GM12878 (cell line): ENCODE measurements at regions not wholly inside any gene's neighbourhood (a gene's known extent, or its start where the extent isn't known, plus 50 kb on each side); places are given as distances from the start of the nearest gene placed in this dataset.

Source experiments
- ATAC-seq: fragments of 200-7000 bp; cut with Tn5 transposase; 3 replicates; pipeline ENCODE4 v1.9.1; 2020; ENCODE audit warnings: mild to moderate bottlenecking, moderate library complexity
- BruUV-seq: library from RNA; stranded (reverse); fragments of 400-500 nt; replicated peaks from 2 replicates; lab custom pipeline; 2021; lab: Mats Ljungman, UMichigan
- CTCF ChIA-PET: fragments of 300-600 bp; sonication (Branson Sonifier 250); formaldehyde crosslinking; extraction: SDS; loops from one replicate; lab custom pipeline; 2021; ENCODE audit warnings: inconsistent platforms; lab: Yijun Ruan, JAX
- POLR2A ChIA-PET: fragments of 350-600 bp; formaldehyde crosslinking; extraction: SDS; loops from one replicate; lab custom pipeline; 2021; ENCODE audit warnings: inconsistent platforms; lab: Charles Lee
- RAD21 ChIA-PET: fragments of 300-600 bp; sonication (Branson Sonifier 250); formaldehyde crosslinking; loops from one replicate; lab custom pipeline; 2023; ENCODE audit warnings: antibody characterized with exemption; ENCODE audit not compliant: unreplicated experiment; lab: Charles Lee
- SMC1A ChIA-PET: fragments of 300-600 bp; sonication (Branson Sonifier 250); formaldehyde crosslinking; loops from one replicate; lab custom pipeline; 2023; ENCODE audit not compliant: unreplicated experiment, uncharacterized antibody; lab: Charles Lee
- DNase-seq: peaks from one replicate; pipeline ENCODE4 v3.0.0-alpha.2; 2011; ENCODE audit warnings: low read depth, low spot score
- FAIRE-seq: peaks from 3 replicates; lab custom pipeline; 2011; peaks lifted over from hg19 to GRCh38; lab: Jason Lieb, UNC
- H2AFZ ChIP-seq: 2 replicates; pipeline ENCODE4 v1.6.0; 2011; ENCODE audit warnings: low read depth, low read length, control low read depth; ENCODE audit not compliant: control insufficient read depth
- H3K27ac ChIP-seq: 2 replicates; pipeline ENCODE4 v1.5.1; 2011; ENCODE audit warnings: control low read depth; ENCODE audit not compliant: control insufficient read depth, insufficient read depth
- H3K27me3 ChIP-seq, 2 experiments: replicated peaks in 1 of 2; 2 replicates each; pipeline versions ENCODE4 v1.6.0 to v1.6.1; 2011; ENCODE audit warnings: low read length in 1 of 2; ENCODE audit not compliant: control insufficient read depth in 2 of 2, insufficient read depth in 2 of 2
- H3K36me3 ChIP-seq, 2 experiments: 2 replicates each; pipeline ENCODE4 v1.5.1; 2011; ENCODE audit warnings: low read length in 1 of 2; ENCODE audit not compliant: control insufficient read depth in 2 of 2, insufficient read depth in 2 of 2
- H3K4me1 ChIP-seq: 2 replicates; pipeline ENCODE4 v1.6.1; 2011; ENCODE audit warnings: mild to moderate bottlenecking, low read length, moderate library complexity, mixed read lengths; ENCODE audit not compliant: control insufficient read depth, insufficient read depth
- H3K4me2 ChIP-seq: 2 replicates; pipeline ENCODE4 v1.6.0; 2011; ENCODE audit warnings: control low read depth; ENCODE audit not compliant: control insufficient read depth, insufficient read depth
- H3K4me3 ChIP-seq: fragments of 200-600 bp; sonication (generic); 2 replicates; pipeline ENCODE4 v1.5.1; 2016
- H3K79me2 ChIP-seq: 2 replicates; pipeline ENCODE4 v1.6.0; 2011; ENCODE audit warnings: low read length; ENCODE audit not compliant: control insufficient read depth, insufficient read depth
- H3K9ac ChIP-seq: 2 replicates; pipeline ENCODE4 v1.8.0; 2011; ENCODE audit warnings: low read length, control low read depth, mixed read lengths; ENCODE audit not compliant: control insufficient read depth, insufficient read depth
- H3K9me3 ChIP-seq: replicated peaks from 3 replicates; pipeline ENCODE4 v1.5.1; 2011; ENCODE audit warnings: mild to moderate bottlenecking, low read length; ENCODE audit not compliant: control insufficient read depth, insufficient read depth
- H4K20me1 ChIP-seq: 2 replicates; pipeline ENCODE4 v1.6.0; 2011; ENCODE audit not compliant: control insufficient read depth, insufficient read depth
- CREB1 ChIP-seq: IDR thresholded peaks from 2 replicates; pipeline ENCODE4 v1.6.1; 2012; ENCODE audit warnings: low read depth, mild to moderate bottlenecking, inconsistent platforms
- NFYB ChIP-seq: IDR thresholded peaks from 2 replicates; pipeline ENCODE4 v1.6.1; 2011; ENCODE audit warnings: low read depth, mild to moderate bottlenecking, low read length, improper control_type of control experiment, moderate library complexity; ENCODE audit not compliant: insufficient read depth
- RB1 ChIP-seq: fragments of 450-650 bp; formaldehyde crosslinking; IDR thresholded peaks from 2 replicates; pipeline ENCODE4 v1.6.1; 2017; ENCODE audit warnings: mild to moderate bottlenecking, borderline replicate concordance
- RELA ChIP-seq: fragments of 450-650 bp; IDR thresholded peaks from 2 replicates; pipeline ENCODE4 v1.8.0; 2014; ENCODE audit warnings: borderline replicate concordance; ENCODE audit not compliant: partially characterized antibody
- SIN3A ChIP-seq: IDR thresholded peaks from 2 replicates; pipeline ENCODE4 v1.6.1; 2012; ENCODE audit warnings: low read depth, low read length, improper control_type of control experiment
- SPI1 ChIP-seq: IDR thresholded peaks from 2 replicates; pipeline ENCODE4 v1.6.1; 2011; ENCODE audit warnings: low read depth, mild to moderate bottlenecking, low read length, moderate library complexity, borderline replicate concordance; ENCODE audit not compliant: insufficient read depth
- USF1 ChIP-seq: IDR thresholded peaks from 2 replicates; pipeline ENCODE4 v1.6.1; 2011; ENCODE audit warnings: borderline replicate concordance, low read depth, mild to moderate bottlenecking, moderate library complexity, mixed read lengths, low read length; ENCODE audit not compliant: insufficient read depth; ENCODE audit errors: extremely low read length
- ZNF207 ChIP-seq: fragments of 450-650 bp; IDR thresholded peaks from 2 replicates; pipeline ENCODE4 v1.6.1; 2014; ENCODE audit warnings: antibody characterized with exemption, mild to moderate bottlenecking, borderline replicate concordance
- ZNF24 ChIP-seq: fragments of 450-650 bp; IDR thresholded peaks from 2 replicates; pipeline ENCODE4 v1.6.1; 2017; ENCODE audit warnings: antibody characterized with exemption, mild to moderate bottlenecking
- WGBS: methylation state at CpG from one replicate; pipeline ENCODE4 v1.1.6; 2016; ENCODE audit warnings: low lambda C conversion rate; ENCODE audit not compliant: insufficient replicate concordance, insufficient coverage; ENCODE audit errors: missing lambda C conversion rate; 5-methylcytosine and 5-hydroxymethylcytosine counted together
- in situ Hi-C: fragments of 300-500 bp; cut with MboI; formaldehyde crosslinking; loops from 9 replicates; pipeline ENCODE4 v1.14.3; 2018; ENCODE audit warnings: mixed read lengths
- intact Hi-C: fragments of 100-400 bp; cut with micrococcal nuclease; formaldehyde crosslinking; loops from one replicate; pipeline ENCODE4 v1.14.2; 2022; ENCODE audit not compliant: unreplicated experiment
- TF ChIP-seq, protein P1 (sequence below): fragments of 450-650 bp; IDR thresholded peaks from 2 replicates; pipeline ENCODE4 v1.6.1; 2017; ENCODE audit warnings: mild to moderate bottlenecking, moderate library complexity

DNA sequence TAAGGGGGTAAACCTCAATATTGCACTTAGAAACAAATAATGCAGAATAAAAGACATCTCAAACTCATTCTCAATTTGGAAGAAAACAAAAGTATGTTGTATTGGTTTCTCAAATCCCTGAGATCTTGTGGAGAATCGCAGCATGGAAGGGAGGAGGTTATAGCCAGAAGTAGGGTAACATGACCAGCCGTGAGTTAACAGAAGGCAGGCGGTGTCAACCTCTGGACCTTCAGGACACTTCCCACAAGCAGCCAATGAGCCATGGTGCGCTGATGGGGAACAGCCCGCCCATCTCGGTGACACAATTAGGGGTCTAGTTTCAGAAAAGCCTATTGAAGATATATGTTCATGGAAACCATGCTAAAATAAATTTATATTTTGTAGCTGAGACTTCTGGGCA is 98.4 kb downstream of the ALDH8A1 start:
- no peak overlapping the region for H3K4me3 ChIP-seq
- H3K4me2 ChIP-seq = no peak overlapping the region
- H4K20me1 ChIP-seq = no peaks in the 10 kb centered on the region
- intact Hi-C loops = no loop called here
- H3K27me3 ChIP-seq = no peaks in the 10 kb centered on the region
- ChIA-PET POLR2A (no interaction called here), RAD21 (no interaction called here)
- H3K79me2 ChIP-seq = no peaks in the 10 kb centered on the region
- H3K9ac ChIP-seq = no peak overlapping the region
- in situ Hi-C loops = no loop called here
- DNase-seq (no peak), ATAC-seq (no peak)
- H3K4me1 ChIP-seq = no peaks in the 10 kb centered on the region
- H3K36me3 ChIP-seq = no peaks in the 10 kb centered on the region
- no peak overlapping the region for H2AFZ ChIP-seq
- TF ChIP-seq ZNF24 = no peak
- TF ChIP-seq, protein P1, sequence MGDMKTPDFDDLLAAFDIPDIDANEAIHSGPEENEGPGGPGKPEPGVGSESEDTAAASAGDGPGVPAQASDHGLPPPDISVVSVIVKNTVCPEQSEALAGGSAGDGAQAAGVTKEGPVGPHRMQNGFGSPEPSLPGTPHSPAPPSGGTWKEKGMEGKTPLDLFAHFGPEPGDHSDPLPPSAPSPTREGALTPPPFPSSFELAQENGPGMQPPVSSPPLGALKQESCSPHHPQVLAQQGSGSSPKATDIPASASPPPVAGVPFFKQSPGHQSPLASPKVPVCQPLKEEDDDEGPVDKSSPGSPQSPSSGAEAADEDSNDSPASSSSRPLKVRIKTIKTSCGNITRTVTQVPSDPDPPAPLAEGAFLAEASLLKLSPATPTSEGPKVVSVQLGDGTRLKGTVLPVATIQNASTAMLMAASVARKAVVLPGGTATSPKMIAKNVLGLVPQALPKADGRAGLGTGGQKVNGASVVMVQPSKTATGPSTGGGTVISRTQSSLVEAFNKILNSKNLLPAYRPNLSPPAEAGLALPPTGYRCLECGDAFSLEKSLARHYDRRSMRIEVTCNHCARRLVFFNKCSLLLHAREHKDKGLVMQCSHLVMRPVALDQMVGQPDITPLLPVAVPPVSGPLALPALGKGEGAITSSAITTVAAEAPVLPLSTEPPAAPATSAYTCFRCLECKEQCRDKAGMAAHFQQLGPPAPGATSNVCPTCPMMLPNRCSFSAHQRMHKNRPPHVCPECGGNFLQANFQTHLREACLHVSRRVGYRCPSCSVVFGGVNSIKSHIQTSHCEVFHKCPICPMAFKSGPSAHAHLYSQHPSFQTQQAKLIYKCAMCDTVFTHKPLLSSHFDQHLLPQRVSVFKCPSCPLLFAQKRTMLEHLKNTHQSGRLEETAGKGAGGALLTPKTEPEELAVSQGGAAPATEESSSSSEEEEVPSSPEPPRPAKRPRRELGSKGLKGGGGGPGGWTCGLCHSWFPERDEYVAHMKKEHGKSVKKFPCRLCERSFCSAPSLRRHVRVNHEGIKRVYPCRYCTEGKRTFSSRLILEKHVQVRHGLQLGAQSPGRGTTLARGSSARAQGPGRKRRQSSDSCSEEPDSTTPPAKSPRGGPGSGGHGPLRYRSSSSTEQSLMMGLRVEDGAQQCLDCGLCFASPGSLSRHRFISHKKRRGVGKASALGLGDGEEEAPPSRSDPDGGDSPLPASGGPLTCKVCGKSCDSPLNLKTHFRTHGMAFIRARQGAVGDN = no peak
- TF ChIP-seq, all 136 proteins: peak for 0
- CTCF ChIA-PET = interaction anchor here (1.5 kb wide), 1 partner anchor 23 kb away, joined by 3 read pairs; no protein-coding TSS in a partner anchor
- WGBS = 61% methylated on average over 6 of the region's 6 CpGs
- SMC1A ChIA-PET = no interaction called here
- no TSS peak for BruUV-seq
- Histone ChIP-seq H3K9me3 (no peaks in the 10 kb centered on the region), H3K27ac (no peak overlapping the region)
- no peak for FAIRE-seq

DNA sequence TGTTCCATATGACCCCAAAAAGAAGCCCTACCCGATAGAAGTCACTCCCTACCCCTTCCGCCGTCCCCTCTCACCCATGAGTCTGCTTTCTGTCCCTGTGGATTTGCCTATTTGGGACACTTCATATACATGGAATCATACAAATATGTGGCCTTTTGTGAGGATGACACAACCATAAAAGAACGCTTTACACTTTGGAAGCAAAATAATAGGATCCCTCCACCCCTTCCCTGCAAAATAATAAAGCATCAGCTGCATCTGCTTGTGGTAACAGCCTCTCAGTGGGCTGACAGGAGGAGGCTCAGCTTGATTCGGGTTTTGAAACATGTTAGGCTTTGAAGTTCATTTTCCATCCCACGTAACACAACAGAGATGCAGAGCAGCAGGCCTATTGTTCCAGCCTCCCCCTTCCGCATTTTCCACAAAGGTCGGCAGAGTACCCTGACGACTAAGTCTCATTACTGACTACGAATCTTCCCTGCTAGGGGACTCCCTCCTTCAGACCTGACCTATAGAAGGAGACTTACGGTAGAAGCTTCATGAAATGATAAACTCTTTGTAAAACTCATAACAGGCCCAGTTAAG is 99.1 kb downstream of the ALDH8A1 start:
- Histone ChIP-seq H4K20me1 (no peaks in the 10 kb centered on the region), H3K79me2 (no peaks in the 10 kb centered on the region), H2AFZ (no peak overlapping the region), H3K9me3 (no peaks in the 10 kb centered on the region), H3K4me2 (no peak overlapping the region), H3K27ac (no peak overlapping the region), H3K4me3 (no peak overlapping the region), H3K9ac (no peak overlapping the region), H3K36me3 (no peaks in the 10 kb centered on the region), H3K4me1 (no peaks in the 10 kb centered on the region), H3K27me3 (no peaks in the 10 kb centered on the region)
- intact Hi-C loops = no loop called here
- DNase-seq (no peak), ATAC-seq (no peak), FAIRE-seq (no peak)
- CTCF ChIA-PET = no interaction called here
- SMC1A ChIA-PET = no interaction called here
- POLR2A ChIA-PET = no interaction called here
- in situ Hi-C loops = no loop called here
- WGBS = 59% methylated on average over 11 of the region's 11 CpGs
- no peak for TF ChIP-seq RB1
- TF ChIP-seq CREB1 = no peak
- no peak for TF ChIP-seq RELA
- no peak for TF ChIP-seq SIN3A
- no peak for TF ChIP-seq USF1
- no peak for TF ChIP-seq NFYB
- TF ChIP-seq ZNF207 = no peak
- no peak for TF ChIP-seq SPI1
- RAD21 ChIA-PET = no interaction called here
- no TSS peak for BruUV-seq
